ENCODE measurements at regions not wholly inside any gene's neighbourhood (a gene's known extent, or its start where the extent isn't known, plus 50 kb on each side); places are given as distances from the start of the nearest gene placed in this dataset.
"Not testable (repeated sequence)": the region's sequence is repeated elsewhere in the genome, so short reads cannot be mapped to it uniquely, and the experiment has no call there.

- TF ChIP-seq, protein P1, sequence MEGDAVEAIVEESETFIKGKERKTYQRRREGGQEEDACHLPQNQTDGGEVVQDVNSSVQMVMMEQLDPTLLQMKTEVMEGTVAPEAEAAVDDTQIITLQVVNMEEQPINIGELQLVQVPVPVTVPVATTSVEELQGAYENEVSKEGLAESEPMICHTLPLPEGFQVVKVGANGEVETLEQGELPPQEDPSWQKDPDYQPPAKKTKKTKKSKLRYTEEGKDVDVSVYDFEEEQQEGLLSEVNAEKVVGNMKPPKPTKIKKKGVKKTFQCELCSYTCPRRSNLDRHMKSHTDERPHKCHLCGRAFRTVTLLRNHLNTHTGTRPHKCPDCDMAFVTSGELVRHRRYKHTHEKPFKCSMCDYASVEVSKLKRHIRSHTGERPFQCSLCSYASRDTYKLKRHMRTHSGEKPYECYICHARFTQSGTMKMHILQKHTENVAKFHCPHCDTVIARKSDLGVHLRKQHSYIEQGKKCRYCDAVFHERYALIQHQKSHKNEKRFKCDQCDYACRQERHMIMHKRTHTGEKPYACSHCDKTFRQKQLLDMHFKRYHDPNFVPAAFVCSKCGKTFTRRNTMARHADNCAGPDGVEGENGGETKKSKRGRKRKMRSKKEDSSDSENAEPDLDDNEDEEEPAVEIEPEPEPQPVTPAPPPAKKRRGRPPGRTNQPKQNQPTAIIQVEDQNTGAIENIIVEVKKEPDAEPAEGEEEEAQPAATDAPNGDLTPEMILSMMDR (IDR thresholded peaks at IDR 0.05), result not testable (repeated sequence)
- TF ChIP-seq POLR2A (IDR thresholded peaks at IDR 0.05), result not testable (repeated sequence)
Observed at GRCh38 chr1:117716030-117716429, 110.2 kb downstream of the TENT5C start.

Data from heart left ventricle (tissue), 13 donors.